ENCODE measurements at regions not wholly inside any gene's neighbourhood (a gene's known extent, or its start where the extent isn't known, plus 50 kb on each side); places are given as distances from the start of the nearest gene placed in this dataset.

- no peaks in the 10 kb centered on the region for H4K20me1 ChIP-seq (ENCODE audit: insufficient read depth, low read length)
- TF ChIP-seq CTCF (IDR thresholded peaks at IDR 0.05; ENCODE audit: extremely low read depth, low read depth, low read length): no peak
- H3K4me3 ChIP-seq (ENCODE audit: insufficient read depth, low read length): no peak overlapping the region
- H3K36me3 ChIP-seq (ENCODE audit: insufficient read depth, low read length): no peaks in the 10 kb centered on the region
- H3K79me2 ChIP-seq (ENCODE audit: insufficient read depth, low read length): no peaks in the 10 kb centered on the region
- DNase-seq (ENCODE audit: insufficient read length, low spot score, missing footprints): peak; percentile 52
- H2AFZ ChIP-seq (ENCODE audit: low read length): no peak overlapping the region
- H3K4me2 ChIP-seq (ENCODE audit: insufficient read depth, low read length): no peak overlapping the region
- no peaks in the 10 kb centered on the region for H3K4me1 ChIP-seq (ENCODE audit: insufficient read depth, low read length)
- H3K27me3 ChIP-seq (ENCODE audit: insufficient read depth, low read length): no peaks in the 10 kb centered on the region
- H3K27ac ChIP-seq (ENCODE audit: low read depth, low read length): no peak overlapping the region
- no peaks in the 10 kb centered on the region for H3K9me3 ChIP-seq (ENCODE audit: low read depth, low read length)
These were observed 102.2 kb downstream of the KIF26A start for GRCh38 chr14:104240434-104241157.

GRCh38 chr14:104243200-104243599 lies 104.8 kb downstream of the KIF26A start:
- peak; percentile 18 for DNase-seq (ENCODE audit: insufficient read length, low spot score, missing footprints)
- Histone ChIP-seq H3K79me2 (ENCODE audit: insufficient read depth, low read length) (no peaks in the 10 kb centered on the region), H3K36me3 (ENCODE audit: insufficient read depth, low read length) (no peaks in the 10 kb centered on the region), H3K4me3 (ENCODE audit: insufficient read depth, low read length) (no peak overlapping the region), H3K4me1 (ENCODE audit: insufficient read depth, low read length) (no peaks in the 10 kb centered on the region), H2AFZ (ENCODE audit: low read length) (no peak overlapping the region), H3K4me2 (ENCODE audit: insufficient read depth, low read length) (no peak overlapping the region), H3K9me3 (ENCODE audit: low read depth, low read length) (no peaks in the 10 kb centered on the region), H3K27ac (ENCODE audit: low read depth, low read length) (no peak overlapping the region), H3K27me3 (ENCODE audit: insufficient read depth, low read length) (no peaks in the 10 kb centered on the region), H4K20me1 (ENCODE audit: insufficient read depth, low read length) (no peaks in the 10 kb centered on the region)
- TF ChIP-seq CTCF (IDR thresholded peaks at IDR 0.05; ENCODE audit: extremely low read depth, low read depth, low read length): no peak

GRCh38 chr14:104244221-104245011 lies 106.0 kb downstream of the KIF26A start:
- Histone ChIP-seq H3K9me3 (ENCODE audit: low read depth, low read length) (no peaks in the 10 kb centered on the region), H3K27me3 (ENCODE audit: insufficient read depth, low read length) (no peaks in the 10 kb centered on the region), H3K4me3 (ENCODE audit: insufficient read depth, low read length) (no peak overlapping the region), H3K4me2 (ENCODE audit: insufficient read depth, low read length) (no peak overlapping the region), H3K36me3 (ENCODE audit: insufficient read depth, low read length) (no peaks in the 10 kb centered on the region), H3K4me1 (ENCODE audit: insufficient read depth, low read length) (no peaks in the 10 kb centered on the region), H3K79me2 (ENCODE audit: insufficient read depth, low read length) (no peaks in the 10 kb centered on the region), H2AFZ (ENCODE audit: low read length) (no peak overlapping the region), H4K20me1 (ENCODE audit: insufficient read depth, low read length) (no peaks in the 10 kb centered on the region), H3K27ac (ENCODE audit: low read depth, low read length) (no peak overlapping the region)
- no peak for TF ChIP-seq CTCF (IDR thresholded peaks at IDR 0.05; ENCODE audit: extremely low read depth, low read depth, low read length)
- DNase-seq (ENCODE audit: insufficient read length, low spot score, missing footprints): peak; percentile 62

GRCh38 chr14:104245075-104245474 lies 106.7 kb downstream of the KIF26A start:
- Histone ChIP-seq H3K4me3 (ENCODE audit: insufficient read depth, low read length) (no peak overlapping the region), H4K20me1 (ENCODE audit: insufficient read depth, low read length) (no peaks in the 10 kb centered on the region), H3K4me2 (ENCODE audit: insufficient read depth, low read length) (no peak overlapping the region), H2AFZ (ENCODE audit: low read length) (no peak overlapping the region), H3K36me3 (ENCODE audit: insufficient read depth, low read length) (no peaks in the 10 kb centered on the region), H3K27me3 (ENCODE audit: insufficient read depth, low read length) (no peaks in the 10 kb centered on the region), H3K27ac (ENCODE audit: low read depth, low read length) (no peak overlapping the region), H3K4me1 (ENCODE audit: insufficient read depth, low read length) (no peaks in the 10 kb centered on the region), H3K9me3 (ENCODE audit: low read depth, low read length) (no peaks in the 10 kb centered on the region), H3K79me2 (ENCODE audit: insufficient read depth, low read length) (no peaks in the 10 kb centered on the region)
- peak; percentile 73 for DNase-seq (ENCODE audit: insufficient read length, low spot score, missing footprints)
- no peak for TF ChIP-seq CTCF (IDR thresholded peaks at IDR 0.05; ENCODE audit: extremely low read depth, low read depth, low read length)
